HG03575 (cell line): ENCODE measurements at regions not wholly inside any gene's neighbourhood (a gene's known extent, or its start where the extent isn't known, plus 50 kb on each side); places are given as distances from the start of the nearest gene placed in this dataset.
"Not testable (repeated sequence)": the region's sequence is repeated elsewhere in the genome, so short reads cannot be mapped to it uniquely, and the experiment has no call there.

ENCODE experiments used
- ATAC-seq: cut with Tn5 transposase; IDR thresholded peaks from one replicate; pipeline ENCODE4 v1.9.1; 2021; ENCODE audit not compliant: unreplicated experiment, insufficient number of reproducible peaks, low FRiP score; ENCODE audit errors: extremely low read depth

DNA sequence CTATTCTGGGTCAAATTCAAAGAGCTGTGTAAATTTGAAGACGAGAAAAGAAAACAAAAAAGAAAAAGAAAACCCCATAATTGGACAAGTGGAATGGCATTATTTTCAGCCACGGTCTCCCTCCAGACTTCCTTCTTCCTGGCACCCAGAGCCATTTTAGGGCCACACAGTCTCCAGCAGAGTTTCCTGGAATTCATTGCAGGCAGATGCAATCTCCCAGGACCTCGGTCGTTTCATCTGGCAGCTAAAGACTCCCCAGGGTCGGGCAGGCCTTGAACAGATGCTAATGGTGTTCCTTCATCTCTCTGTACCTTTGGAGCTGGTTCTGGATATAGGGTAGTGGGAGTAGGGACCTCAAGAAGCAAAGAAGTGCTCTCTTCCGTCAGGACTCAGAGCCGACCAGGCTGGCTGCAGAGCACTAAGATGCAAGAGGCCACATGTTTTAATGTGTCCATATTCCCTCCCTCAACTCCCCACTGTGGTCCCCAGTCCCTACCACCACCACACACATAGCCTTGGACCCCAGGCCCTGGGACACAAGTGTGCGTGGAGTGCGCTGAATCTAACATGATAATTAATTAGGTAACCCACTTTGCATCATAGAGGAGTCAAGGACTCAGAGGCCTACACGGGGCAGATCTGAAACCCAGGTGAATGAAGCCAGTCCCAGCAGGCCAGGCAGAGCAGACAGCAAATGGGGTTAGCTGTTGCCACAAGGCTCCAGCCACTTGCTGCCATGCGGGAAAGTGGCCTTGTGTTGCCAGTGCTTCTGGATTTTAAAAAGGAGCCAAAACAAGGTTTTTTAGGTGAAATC, 109.3 kb upstream of the ATL2 start:
- no peak for ATAC-seq

DNA sequence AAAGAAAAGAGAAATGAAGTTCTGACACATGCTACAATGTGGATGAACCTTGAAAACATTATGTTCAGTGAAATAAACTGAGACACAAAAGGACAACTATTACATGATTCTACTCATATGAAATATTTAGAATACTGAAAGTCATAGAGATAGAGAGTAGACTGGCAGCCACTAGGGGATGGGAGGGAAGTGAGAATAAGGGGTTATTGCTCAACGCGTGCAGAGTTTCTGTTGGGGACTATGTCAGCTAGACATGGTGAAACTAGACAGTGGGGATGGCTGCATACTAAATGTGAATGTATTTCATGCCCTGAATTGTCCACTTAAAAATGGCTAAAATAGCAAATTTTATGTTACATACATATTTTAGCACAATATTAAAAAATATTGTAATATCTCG, 108.7 kb upstream of the ATL2 start:
- ATAC-seq, result no peak

GRCh38 chr2:38484957-38485356, 107.9 kb upstream of the ATL2 start:
- no peak for ATAC-seq

GRCh38 chr2:38483776-38484501, 106.9 kb upstream of the ATL2 start:
- no peak for ATAC-seq

DNA sequence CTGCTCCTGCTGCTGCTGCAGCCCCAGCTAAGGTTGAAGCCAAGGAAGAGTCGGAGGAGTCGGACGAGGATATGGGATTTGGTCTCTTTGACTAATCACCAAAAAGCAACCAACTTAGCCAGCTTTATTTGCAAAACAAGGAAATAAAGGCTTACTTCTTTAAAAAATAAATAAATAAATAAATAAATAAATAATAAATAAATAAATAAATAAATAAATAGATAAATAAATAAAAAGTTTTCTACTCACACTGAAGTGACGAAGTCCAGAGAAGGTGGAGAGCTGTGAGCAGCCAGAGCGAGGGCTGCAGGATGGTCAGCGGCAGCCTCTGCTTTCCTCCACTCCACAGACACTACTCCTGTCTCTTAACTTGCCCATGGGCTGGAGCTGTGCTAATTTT, 105.6 kb upstream of the ATL2 start:
- ATAC-seq, result not testable (repeated sequence)

DNA sequence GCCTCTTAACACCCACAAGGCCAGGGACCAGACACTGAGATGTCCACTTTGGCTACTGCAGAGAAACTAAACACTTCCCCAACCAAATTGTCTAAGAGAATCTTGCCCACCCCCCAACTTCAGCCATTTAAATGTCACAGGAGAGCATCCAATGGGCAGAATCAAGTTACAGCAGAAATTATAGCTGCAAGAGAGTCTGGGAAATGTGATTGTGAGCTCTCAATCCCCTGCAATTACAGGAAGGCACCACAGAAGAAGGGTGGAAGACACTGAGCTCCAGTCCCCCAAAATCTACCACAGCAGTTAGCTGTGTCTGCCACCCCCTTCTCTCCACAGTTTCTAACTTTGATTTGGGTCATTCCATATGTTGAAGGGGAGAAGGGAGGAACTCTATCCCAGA, 103.5 kb upstream of the ATL2 start:
- ATAC-seq, result no peak

DNA sequence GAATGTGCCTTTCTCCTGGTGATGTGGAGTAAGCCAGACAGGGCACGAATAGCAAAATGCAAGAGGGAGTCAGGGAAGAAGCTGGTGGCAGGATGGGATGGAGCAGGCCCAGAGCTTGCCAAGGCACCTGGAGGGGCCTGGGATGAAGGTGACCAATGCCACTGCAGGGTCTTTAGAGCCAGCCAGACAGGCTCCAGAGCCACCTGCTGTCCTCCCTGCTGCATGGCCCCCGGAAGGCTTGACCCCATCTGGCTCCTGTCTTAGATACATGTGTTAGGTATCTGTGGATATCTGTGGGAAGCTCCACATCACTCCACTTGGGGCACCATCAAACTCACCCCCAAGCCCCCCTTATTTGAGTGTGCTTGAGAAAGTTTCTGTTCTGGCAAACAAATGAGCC, 99.9 kb upstream of the ATL2 start:
- no peak for ATAC-seq

GRCh38 chr2:38475567-38475881, 98.5 kb upstream of the ATL2 start:
- no peak for ATAC-seq

- ATAC-seq, result no peak
These were observed 97.9 kb upstream of the ATL2 start for GRCh38 chr2:38474715-38475566.

- no peak for ATAC-seq
These were observed 97.0 kb upstream of the ATL2 start for GRCh38 chr2:38474021-38474456.

GRCh38 chr2:38473333-38474005, 96.4 kb upstream of the ATL2 start:
- ATAC-seq, result no peak

DNA sequence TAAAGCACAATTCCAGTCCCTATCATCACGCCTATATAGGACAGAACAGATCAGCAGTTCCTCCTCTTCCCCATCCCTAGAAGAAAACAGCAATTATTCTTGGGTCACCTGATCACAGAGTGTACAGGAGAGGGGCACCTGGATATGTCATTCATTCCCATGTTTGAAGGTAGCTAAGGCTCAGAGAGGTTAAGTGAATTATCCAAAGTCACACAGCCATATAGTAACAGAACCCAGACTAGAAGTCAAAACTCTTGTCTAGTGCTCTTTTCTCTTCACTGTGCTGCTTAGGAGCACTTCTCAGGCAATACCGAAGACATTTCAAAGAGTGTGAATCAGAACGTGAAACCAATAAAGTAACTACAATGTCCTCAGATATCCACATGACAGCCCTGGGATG, 93.0 kb upstream of the ATL2 start:
- ATAC-seq, result no peak

DNA sequence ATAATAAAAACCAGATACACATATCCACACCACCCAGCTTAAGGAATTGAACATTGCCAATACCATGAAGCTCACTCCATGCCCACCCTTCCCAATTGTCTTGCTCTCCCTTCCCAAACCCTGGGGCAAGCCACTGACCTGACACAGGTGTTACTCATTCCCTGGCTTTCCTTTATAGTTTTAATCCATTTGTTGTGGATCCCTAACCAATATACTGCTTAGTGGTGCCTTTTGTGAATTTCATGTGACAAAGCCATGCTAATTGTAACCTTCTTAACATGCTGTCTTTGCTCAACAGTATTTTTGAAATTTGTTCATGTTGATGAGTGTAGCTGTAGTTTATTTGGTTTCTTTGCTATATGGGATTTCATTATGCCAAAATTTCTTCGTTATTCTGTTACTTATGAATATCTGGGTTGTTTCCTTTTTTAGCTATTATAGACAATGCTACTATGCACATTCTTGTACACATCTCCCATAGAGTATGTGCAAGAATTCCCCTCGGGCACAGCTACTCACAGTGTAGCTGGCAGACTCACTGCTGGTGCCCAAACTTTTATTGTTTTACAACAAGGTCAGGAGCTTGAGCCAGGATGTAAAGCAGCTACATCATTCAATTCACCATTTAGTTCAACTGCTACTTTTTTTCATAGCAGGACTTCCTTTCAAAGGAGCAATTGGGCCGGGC, 90.8 kb upstream of the ATL2 start:
- no peak for ATAC-seq

- ATAC-seq, result no peak
These were observed 90.0 kb upstream of the ATL2 start for GRCh38 chr2:38466876-38467767.

GRCh38 chr2:38466409-38466808, 89.3 kb upstream of the ATL2 start:
- no peak for ATAC-seq

GRCh38 chr2:38465789-38466127, 88.7 kb upstream of the ATL2 start:
- no peak for ATAC-seq

- no peak for ATAC-seq
These were observed 88.1 kb upstream of the ATL2 start for GRCh38 chr2:38464971-38465788.
